GM21390 (cell line): ENCODE measurements at regions not wholly inside any gene's neighbourhood (a gene's known extent, or its start where the extent isn't known, plus 50 kb on each side); places are given as distances from the start of the nearest gene placed in this dataset.
A peak's percentile ranks its signal among the peaks of the same experiment; 100 is the strongest.
"Not testable (repeated sequence)": the region's sequence is repeated elsewhere in the genome, so short reads cannot be mapped to it uniquely, and the experiment has no call there.

Experiments used
- ATAC-seq: cut with Tn5 transposase; IDR thresholded peaks from one replicate; pipeline ENCODE4 v1.9.1; 2021; ENCODE audit not compliant: unreplicated experiment

DNA sequence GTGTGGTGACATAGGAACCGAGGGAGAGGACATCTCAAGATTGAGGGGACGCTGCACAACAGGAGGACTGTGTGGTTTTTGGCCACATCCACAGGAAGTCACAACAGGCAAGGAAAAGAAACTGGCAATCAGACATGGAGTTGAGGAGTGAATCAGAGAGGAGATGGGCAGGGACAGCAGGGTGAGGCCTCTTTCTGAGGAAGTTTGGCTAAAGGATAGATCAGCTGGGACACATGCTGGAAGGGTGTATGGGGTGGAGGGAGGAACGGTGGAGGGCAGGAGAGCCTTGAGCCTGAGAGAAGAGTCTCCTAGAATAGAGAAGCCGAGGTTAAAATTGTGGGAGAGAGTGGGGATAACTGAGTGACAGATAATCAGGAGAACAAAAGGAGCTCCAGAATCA is 75.1 kb upstream of the CIDEA start:
- not testable (repeated sequence) for ATAC-seq

DNA sequence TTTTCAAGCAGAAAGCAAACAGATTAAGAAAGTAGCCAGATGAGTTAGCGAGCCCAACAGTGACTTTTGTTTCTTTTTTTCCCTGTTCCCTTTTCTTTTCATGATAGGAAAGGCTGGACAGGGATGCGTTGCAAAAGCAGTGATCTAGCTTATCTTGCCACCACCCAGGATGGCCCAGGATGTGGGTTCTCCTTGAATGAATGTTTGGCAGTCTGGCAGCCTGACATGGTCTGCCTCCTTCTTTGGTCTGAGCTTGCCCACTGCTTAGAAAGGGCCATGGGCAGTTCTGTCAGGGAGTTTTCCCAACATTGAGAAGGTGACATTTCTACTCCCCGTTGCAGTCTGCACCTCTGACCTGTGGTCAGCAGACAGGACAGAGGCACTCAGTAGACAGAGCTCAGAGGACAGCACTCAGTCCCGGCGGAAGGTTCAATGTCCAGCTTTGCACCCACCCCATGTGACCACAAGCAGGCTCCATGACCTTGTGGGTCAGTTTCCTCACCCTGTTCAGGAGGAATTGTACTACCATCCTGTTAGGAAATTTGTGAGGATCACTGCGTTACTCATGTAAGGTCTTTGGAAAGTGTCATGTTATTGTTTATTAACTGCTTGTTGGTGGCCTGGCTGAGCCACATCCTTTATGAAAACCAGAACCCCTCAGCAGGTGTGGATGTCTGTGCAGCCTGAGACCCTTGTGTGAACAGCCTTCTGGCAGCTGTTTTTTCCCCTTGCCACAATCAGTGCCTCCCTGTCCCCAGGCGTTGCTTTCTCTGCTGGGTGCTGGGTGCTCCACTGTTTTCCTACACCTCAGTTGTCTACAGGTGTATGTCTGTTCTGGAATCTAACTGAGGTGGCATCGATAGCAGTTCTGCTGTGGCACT is 74.2 kb upstream of the CIDEA start:
- ATAC-seq, result not testable (repeated sequence)

DNA sequence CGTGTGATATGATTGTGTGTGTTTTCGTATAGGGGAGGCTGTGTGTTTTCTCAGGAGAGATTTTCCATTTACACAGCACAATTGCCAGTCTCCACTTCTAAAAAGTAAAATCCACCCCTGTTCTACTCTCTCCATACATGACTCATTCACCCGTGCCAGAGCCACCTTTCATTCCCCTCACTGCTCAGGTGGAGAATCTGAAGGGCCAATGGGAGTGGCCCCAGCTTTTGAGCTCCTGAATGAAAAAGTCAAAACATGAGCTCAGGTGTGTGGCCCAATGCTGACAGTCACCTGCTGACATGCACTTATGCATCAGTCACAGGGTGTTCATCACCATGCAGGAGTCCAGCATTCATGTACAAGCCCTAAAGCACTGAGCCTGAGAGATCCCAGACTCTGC is 55.4 kb upstream of the CIDEA start:
- ATAC-seq, result not testable (repeated sequence)

DNA sequence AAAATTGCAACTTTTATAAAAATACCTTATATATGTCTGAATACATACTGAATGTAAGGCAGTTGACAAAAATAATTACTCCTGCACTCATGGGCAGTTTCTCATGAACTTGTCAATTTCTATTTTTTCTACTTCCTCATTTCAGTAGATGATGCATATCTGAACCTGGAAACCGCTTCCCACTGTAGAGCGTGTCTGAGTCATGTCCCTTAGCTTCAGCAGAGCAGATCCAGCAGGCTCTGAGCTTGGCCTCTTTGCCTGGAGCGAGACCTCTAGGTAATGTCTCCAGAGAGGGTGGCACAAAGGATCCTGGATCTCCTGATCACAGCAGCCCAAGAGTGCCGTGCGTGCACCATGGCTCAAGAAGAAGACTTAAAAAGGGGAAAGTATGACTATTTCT is 54.0 kb upstream of the CIDEA start:
- peak; percentile 98 for ATAC-seq
